Mesenchymal stem cell (in vitro differentiated cells and primary cell): ENCODE measurements at regions not wholly inside any gene's neighbourhood (a gene's known extent, or its start where the extent isn't known, plus 50 kb on each side); places are given as distances from the start of the nearest gene placed in this dataset.

Source experiments
- DNase-seq: peaks from one replicate; pipeline ENCODE4 v3.0.0-alpha.2; 2013
- H2AFZ ChIP-seq: one replicate; pipeline ENCODE4 v1.6.1; 2013; ENCODE audit warnings: low read depth, mild to moderate bottlenecking, control low read depth, inconsistent platforms, low read length, moderate library complexity
- H2AK5ac ChIP-seq: 2 replicates; pipeline ENCODE4 v1.6.1; 2013; ENCODE audit warnings: low read length, moderate library complexity, mild to moderate bottlenecking, inconsistent platforms; ENCODE audit not compliant: severe bottlenecking
- H2BK120ac ChIP-seq: one replicate; pipeline ENCODE4 v1.6.1; 2013; ENCODE audit warnings: low read depth, mild to moderate bottlenecking, inconsistent platforms, low read length, moderate library complexity
- H2BK12ac ChIP-seq, 2 experiments: one replicate each; pipeline ENCODE4 v1.6.1; 2013; ENCODE audit warnings: inconsistent platforms in 2 of 2, low read length in 2 of 2, mild to moderate bottlenecking in 2 of 2, moderate library complexity in 2 of 2, control low read depth in 1 of 2
- H2BK15ac ChIP-seq: one replicate; pipeline ENCODE4 v1.6.1; 2013; ENCODE audit warnings: mild to moderate bottlenecking, low read depth, inconsistent platforms; ENCODE audit not compliant: poor library complexity, severe bottlenecking
- H2BK5ac ChIP-seq: 2 replicates; pipeline ENCODE4 v1.6.1; 2013; ENCODE audit warnings: low read depth, mild to moderate bottlenecking, low read length, control low read depth, inconsistent platforms; ENCODE audit not compliant: poor library complexity, severe bottlenecking
- H3K14ac ChIP-seq, 2 experiments: one replicate each; pipeline ENCODE4 v1.6.1; 2013; ENCODE audit warnings: inconsistent platforms in 2 of 2, low read length in 2 of 2, control low read depth in 1 of 2, mild to moderate bottlenecking in 1 of 2, moderate library complexity in 1 of 2
- H3K18ac ChIP-seq, 2 experiments: one replicate each; pipeline ENCODE4 v1.6.1; 2013; ENCODE audit warnings: inconsistent platforms in 2 of 2, low read length in 2 of 2, control low read depth in 1 of 2, low read depth in 1 of 2, mild to moderate bottlenecking in 1 of 2
- H3K23ac ChIP-seq, 2 experiments: one replicate each; pipeline ENCODE4 v1.6.1; 2013; ENCODE audit warnings: inconsistent platforms in 2 of 2, low read length in 2 of 2, mild to moderate bottlenecking in 2 of 2, moderate library complexity in 2 of 2, control low read depth in 1 of 2
- H3K27ac ChIP-seq: 2 replicates; pipeline ENCODE4 v1.5.1; 2013; ENCODE audit warnings: mild to moderate bottlenecking, moderate library complexity, low read length, control low read depth, inconsistent platforms; ENCODE audit not compliant: poor library complexity, severe bottlenecking
- H3K27me3 ChIP-seq, 2 experiments: 2 replicates each; pipeline versions ENCODE4 v1.6.1 to v1.7.0; 2013; ENCODE audit warnings: low read length in 2 of 2, mild to moderate bottlenecking in 2 of 2, moderate library complexity in 2 of 2, control low read depth in 1 of 2, inconsistent platforms in 1 of 2; ENCODE audit not compliant: control insufficient read depth in 1 of 2, insufficient read depth in 1 of 2
- H3K36me3 ChIP-seq, 2 experiments: 2 replicates each; pipeline versions ENCODE4 v1.6.1 to v1.7.0; 2013; ENCODE audit warnings: low read length in 2 of 2, control low read depth in 1 of 2, inconsistent platforms in 1 of 2, low read depth in 1 of 2, mild to moderate bottlenecking in 1 of 2; ENCODE audit not compliant: insufficient read depth in 2 of 2, control insufficient read depth in 1 of 2
- H3K4ac ChIP-seq, 2 experiments: one replicate each; pipeline ENCODE4 v1.6.1; 2013; ENCODE audit warnings: inconsistent platforms in 2 of 2, low read length in 2 of 2, mild to moderate bottlenecking in 2 of 2, moderate library complexity in 2 of 2, control low read depth in 1 of 2, low read depth in 1 of 2
- H3K4me1 ChIP-seq: 2 replicates; pipeline ENCODE4 v1.6.1; 2013; ENCODE audit warnings: low read depth, low read length, control low read depth; ENCODE audit not compliant: control insufficient read depth, insufficient read depth
- H3K4me2 ChIP-seq: 2 replicates; pipeline ENCODE4 v1.6.1; 2013; ENCODE audit warnings: low read length, mild to moderate bottlenecking, inconsistent platforms; ENCODE audit not compliant: poor library complexity, severe bottlenecking
- H3K4me3 ChIP-seq, 2 experiments: 2 replicates each; pipeline versions ENCODE4 v1.5.1 to v1.7.0; 2013; ENCODE audit warnings: low read length in 2 of 2, mild to moderate bottlenecking in 2 of 2, control low read depth in 1 of 2, low read depth in 1 of 2; ENCODE audit not compliant: insufficient read depth in 1 of 2
- H3K79me1 ChIP-seq: replicated peaks from 2 replicates; pipeline ENCODE4 v1.6.1; 2013; ENCODE audit warnings: mild to moderate bottlenecking, control low read depth, low read length, inconsistent platforms; ENCODE audit not compliant: poor library complexity, severe bottlenecking
- H3K9ac ChIP-seq: 2 replicates; pipeline ENCODE4 v1.7.0; 2013; ENCODE audit warnings: mild to moderate bottlenecking, low read length, moderate library complexity
- H3K9me3 ChIP-seq: 2 replicates; pipeline ENCODE4 v1.7.0; 2013; ENCODE audit warnings: mild to moderate bottlenecking, low read length; ENCODE audit not compliant: control insufficient read depth
- H4K8ac ChIP-seq: one replicate; pipeline ENCODE4 v1.6.1; 2013; ENCODE audit warnings: inconsistent platforms, mild to moderate bottlenecking, low read length, moderate library complexity
- H4K91ac ChIP-seq: one replicate; pipeline ENCODE4 v1.6.1; 2013; ENCODE audit warnings: mild to moderate bottlenecking, low read length, inconsistent platforms
- WGBS: methylation state at CpG from one replicate; pipeline ENCODE4 v1.1.7; 2013; ENCODE audit warnings: mixed read lengths; 5-methylcytosine and 5-hydroxymethylcytosine counted together

DNA sequence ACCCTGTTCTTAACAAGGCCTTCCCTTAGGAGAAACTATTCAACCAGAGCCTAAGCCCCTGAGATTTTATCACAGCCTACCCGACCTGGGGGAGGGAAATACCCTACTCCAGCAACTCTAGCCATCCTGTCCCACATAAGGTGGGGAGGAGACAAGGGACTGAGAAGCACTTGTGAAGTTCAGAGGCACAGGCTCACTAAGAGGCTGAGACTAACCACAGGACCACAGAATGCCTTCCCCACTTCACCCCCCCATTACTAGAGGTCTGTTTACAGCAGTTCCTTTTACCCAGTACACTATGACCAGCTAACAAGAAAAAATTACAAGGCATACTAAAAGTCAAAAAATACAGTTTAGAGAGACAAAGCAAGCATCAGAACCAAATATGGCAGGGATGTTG is 86.8 kb downstream of the TEX35 start:
- Histone ChIP-seq H3K4ac (no peak overlapping the region), H3K4me2 (no peak overlapping the region), H3K18ac (no peak overlapping the region), H3K27ac (no peak overlapping the region), H2AFZ (no peak overlapping the region), H2AK5ac (no peak overlapping the region), H2BK12ac (no peak overlapping the region), H3K23ac (no peak overlapping the region), H2BK15ac (no peak overlapping the region), H3K36me3 (no peaks in the 10 kb centered on the region), H3K27me3 (no peaks in the 10 kb centered on the region), H3K9me3 (no peaks in the 10 kb centered on the region), H4K91ac (no peak overlapping the region), H3K4me1 (no peaks in the 10 kb centered on the region), H2BK5ac (no peak overlapping the region), H3K79me1 (no peaks in the 10 kb centered on the region), H3K4me3 (no peak overlapping the region), H4K8ac (no peak overlapping the region), H3K14ac (no peak overlapping the region), H3K9ac (no peak overlapping the region), H2BK120ac (no peak overlapping the region)
- no CpG with 5 or more reads among the region's 1 CpG for WGBS
- DNase-seq: no peak

GRCh38 chr1:178603926-178604325 is 91.0 kb downstream of the TEX35 start:
- no peak overlapping the region for H2BK120ac ChIP-seq
- H4K8ac ChIP-seq: no peak overlapping the region
- no peak overlapping the region for H3K23ac ChIP-seq
- no peak for DNase-seq
- H2BK5ac ChIP-seq: no peak overlapping the region
- no peak overlapping the region for H3K4ac ChIP-seq
- no peak overlapping the region for H3K18ac ChIP-seq
- 100% methylated on average over 5 of the region's 5 CpGs for WGBS
- H3K9me3 ChIP-seq: no peaks in the 10 kb centered on the region
- no peak overlapping the region for H3K14ac ChIP-seq
- no peak overlapping the region for H2AK5ac ChIP-seq
- no peaks in the 10 kb centered on the region for H3K36me3 ChIP-seq
- H3K4me2 ChIP-seq: no peak overlapping the region
- no peak overlapping the region for H3K9ac ChIP-seq
- H3K27ac ChIP-seq: no peak overlapping the region
- H2BK15ac ChIP-seq: no peak overlapping the region
- H3K4me3 ChIP-seq: no peak overlapping the region
- no peaks in the 10 kb centered on the region for H3K27me3 ChIP-seq
- no peak overlapping the region for H2AFZ ChIP-seq
- H4K91ac ChIP-seq: no peak overlapping the region
- H3K79me1 ChIP-seq: no peaks in the 10 kb centered on the region
- no peak overlapping the region for H2BK12ac ChIP-seq
- H3K4me1 ChIP-seq: peaks cover 6% of the 10 kb centered on the region

GRCh38 chr1:178606839-178607238 is 93.9 kb downstream of the TEX35 start:
- H3K23ac ChIP-seq: no peak overlapping the region
- H2BK15ac ChIP-seq: no peak overlapping the region
- DNase-seq: no peak
- WGBS: 95% methylated on average over 2 of the region's 2 CpGs
- H3K27me3 ChIP-seq: no peaks in the 10 kb centered on the region
- H3K4me3 ChIP-seq: no peak overlapping the region
- H3K18ac ChIP-seq: no peak overlapping the region
- H3K4ac ChIP-seq: no peak overlapping the region
- no peak overlapping the region for H4K91ac ChIP-seq
- no peaks in the 10 kb centered on the region for H3K36me3 ChIP-seq
- H3K79me1 ChIP-seq: no peaks in the 10 kb centered on the region
- no peak overlapping the region for H2BK120ac ChIP-seq
- H4K8ac ChIP-seq: no peak overlapping the region
- no peak overlapping the region for H3K4me2 ChIP-seq
- no peak overlapping the region for H3K27ac ChIP-seq
- no peak overlapping the region for H2BK12ac ChIP-seq
- H3K9ac ChIP-seq: no peak overlapping the region
- H2AFZ ChIP-seq: no peak overlapping the region
- peak overlapping the region; percentile 43 for H2AK5ac ChIP-seq
- peaks cover 13% of the 10 kb centered on the region for H3K4me1 ChIP-seq
- H2BK5ac ChIP-seq: no peak overlapping the region
- H3K14ac ChIP-seq: no peak overlapping the region
- no peaks in the 10 kb centered on the region for H3K9me3 ChIP-seq

GRCh38 chr1:178607718-178608408 is 95.0 kb downstream of the TEX35 start:
- Histone ChIP-seq H2BK12ac (no peak overlapping the region), H3K4me2 (no peak overlapping the region), H4K91ac (no peak overlapping the region), H3K9me3 (no peaks in the 10 kb centered on the region), H3K23ac (no peak overlapping the region), H2BK5ac (no peak overlapping the region), H3K27ac (peak overlapping the region; percentile 97), H3K4me3 (no peak overlapping the region), H4K8ac (no peak overlapping the region), H3K4me1 (peaks cover 13% of the 10 kb centered on the region), H3K36me3 (no peaks in the 10 kb centered on the region), H3K79me1 (no peaks in the 10 kb centered on the region), H3K9ac (peak overlapping the region; percentile 71), H2AK5ac (peak overlapping the region; percentile 68), H3K4ac (no peak overlapping the region), H2BK15ac (no peak overlapping the region), H3K14ac (no peak overlapping the region), H2BK120ac (no peak overlapping the region), H2AFZ (peak overlapping the region; percentile 4), H3K27me3 (no peaks in the 10 kb centered on the region), H3K18ac (no peak overlapping the region)
- DNase-seq: no peak
- WGBS: 94% methylated on average over 2 of the region's 6 CpGs
